ENCODE measurements at regions not wholly inside any gene's neighbourhood (a gene's known extent, or its start where the extent isn't known, plus 50 kb on each side); places are given as distances from the start of the nearest gene placed in this dataset.

DNA sequence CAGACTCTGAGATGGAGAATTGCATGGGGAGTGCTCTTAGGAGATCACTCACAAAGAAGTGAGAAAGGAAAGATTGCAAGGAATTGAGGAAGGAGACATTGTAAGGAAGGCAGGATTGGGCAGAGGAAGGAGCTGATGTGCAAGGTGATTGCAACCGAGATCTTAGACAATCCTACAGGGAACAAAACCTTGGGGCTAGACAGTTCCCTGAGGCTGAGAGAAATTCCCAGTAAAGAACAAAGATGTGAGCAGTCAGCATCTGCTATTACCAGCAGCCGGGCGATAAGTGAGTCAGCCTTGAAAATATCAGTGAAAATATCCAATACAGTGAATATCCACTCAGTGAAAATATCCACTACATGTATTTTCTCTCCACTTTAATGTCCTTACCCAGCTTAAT, 143.6 kb upstream of the TBC1D5 start:
- H3K9ac ChIP-seq (ENCODE audit: low read length): no peak overlapping the region
- no CpG with 5 or more reads among the region's 3 CpGs for WGBS (ENCODE audit: extremely low coverage, insufficient coverage, low lambda C conversion rate)

DNA sequence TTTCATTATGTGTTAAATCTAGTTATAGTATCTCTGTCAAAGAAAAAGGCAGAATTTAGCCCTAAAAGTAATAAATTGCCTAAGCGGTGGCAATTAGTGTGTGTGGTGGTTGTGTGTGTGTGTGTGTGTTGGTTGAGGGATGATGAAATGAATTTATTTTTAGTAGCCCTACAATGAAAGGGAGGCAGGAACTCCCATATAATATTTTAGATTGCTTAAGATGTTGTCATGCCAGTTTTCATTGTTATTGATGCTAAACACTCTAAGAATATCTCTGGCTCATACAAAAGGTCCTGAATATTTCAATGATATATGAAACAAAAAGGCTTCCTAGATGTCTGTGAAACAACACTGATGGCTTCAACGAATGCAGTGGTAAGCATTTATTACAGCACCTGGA, 140.6 kb upstream of the TBC1D5 start:
- Histone ChIP-seq H2AK5ac (ENCODE audit: low read length) (no peak overlapping the region), H3K4me2 (ENCODE audit: low read length) (no peak overlapping the region), H2BK15ac (replicated peaks; ENCODE audit: low read depth) (no peak overlapping the region), H4K8ac (ENCODE audit: low read depth, low read length) (no peak overlapping the region), H3K9ac (ENCODE audit: low read length) (no peak overlapping the region), H3K56ac (ENCODE audit: low read length) (no peak overlapping the region), H4K5ac (ENCODE audit: low read length) (no peak overlapping the region), H2BK120ac (ENCODE audit: low read depth, low read length) (no peak overlapping the region), H3K4me3 (ENCODE audit: low read length) (no peak overlapping the region), H3K23ac (ENCODE audit: low read length) (no peak overlapping the region), H3K36me3 (ENCODE audit: control insufficient read depth, insufficient read depth, low read length) (no peaks in the 10 kb centered on the region), H3K4me1 (ENCODE audit: control insufficient read depth, low read depth, low read length) (no peaks in the 10 kb centered on the region), H3K18ac (ENCODE audit: low read length) (no peak overlapping the region), H3K4ac (ENCODE audit: low read depth, low read length) (no peak overlapping the region), H2BK5ac (ENCODE audit: low read length) (no peak overlapping the region), H3K79me2 (ENCODE audit: control insufficient read depth, insufficient read depth, low read length) (no peaks in the 10 kb centered on the region), H3K27me3 (ENCODE audit: insufficient read depth, low read length, poor library complexity) (no peaks in the 10 kb centered on the region), H3K27ac (ENCODE audit: low read depth, low read length) (no peak overlapping the region), H3K79me1 (ENCODE audit: low read length) (no peaks in the 10 kb centered on the region)
- DNase-seq: no peak
- WGBS (ENCODE audit: extremely low coverage, insufficient coverage, low lambda C conversion rate): no CpG with 5 or more reads among the region's 2 CpGs

More for the DNA sequence above, 143.6 kb upstream of the TBC1D5 start:
- H3K36me3 ChIP-seq (ENCODE audit: control insufficient read depth, insufficient read depth, low read length): no peaks in the 10 kb centered on the region
- H3K18ac ChIP-seq (ENCODE audit: low read length): no peak overlapping the region
- no peaks in the 10 kb centered on the region for H3K4me1 ChIP-seq (ENCODE audit: control insufficient read depth, low read depth, low read length)
- H2BK15ac ChIP-seq (replicated peaks; ENCODE audit: low read depth): no peak overlapping the region
- H4K5ac ChIP-seq (ENCODE audit: low read length): no peak overlapping the region
- no peak overlapping the region for H3K27ac ChIP-seq (ENCODE audit: low read depth, low read length)
- no peak overlapping the region for H3K4me2 ChIP-seq (ENCODE audit: low read length)
- H2BK5ac ChIP-seq (ENCODE audit: low read length): no peak overlapping the region
- H3K4me3 ChIP-seq (ENCODE audit: low read length): no peak overlapping the region
- H3K56ac ChIP-seq (ENCODE audit: low read length): no peak overlapping the region
- H3K27me3 ChIP-seq (ENCODE audit: insufficient read depth, low read length, poor library complexity): no peaks in the 10 kb centered on the region
- no peak for DNase-seq
- H3K79me2 ChIP-seq (ENCODE audit: control insufficient read depth, insufficient read depth, low read length): no peaks in the 10 kb centered on the region
- no peaks in the 10 kb centered on the region for H3K79me1 ChIP-seq (ENCODE audit: low read length)
- H2BK120ac ChIP-seq (ENCODE audit: low read depth, low read length): no peak overlapping the region
- H4K8ac ChIP-seq (ENCODE audit: low read depth, low read length): no peak overlapping the region
- H2AK5ac ChIP-seq (ENCODE audit: low read length): no peak overlapping the region
- H3K4ac ChIP-seq (ENCODE audit: low read depth, low read length): no peak overlapping the region
- no peak overlapping the region for H3K23ac ChIP-seq (ENCODE audit: low read length)

DNA sequence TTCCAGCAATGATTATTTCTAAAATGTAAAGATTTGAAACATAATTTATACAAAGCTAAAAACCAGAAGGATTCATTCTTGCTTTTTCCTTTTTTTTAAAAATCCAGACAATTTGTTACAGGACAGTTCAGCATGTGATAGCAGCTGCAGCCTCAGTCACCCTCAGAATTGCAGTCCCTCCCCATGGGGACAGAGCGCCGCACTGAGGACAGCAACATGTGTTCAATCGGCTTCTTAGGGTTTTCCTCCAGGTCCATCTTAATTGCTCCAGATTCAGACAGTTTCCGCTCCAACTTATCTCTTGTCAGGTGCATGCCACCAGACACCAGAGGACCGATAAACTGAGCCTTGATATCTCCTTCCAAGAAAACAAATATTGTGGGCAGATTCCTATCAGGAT, 134.9 kb upstream of the TBC1D5 start:
- Histone ChIP-seq H2BK5ac (ENCODE audit: low read length) (no peak overlapping the region), H3K4me2 (ENCODE audit: low read length) (no peak overlapping the region), H3K27me3 (ENCODE audit: insufficient read depth, low read length, poor library complexity) (no peaks in the 10 kb centered on the region), H3K79me2 (ENCODE audit: control insufficient read depth, insufficient read depth, low read length) (no peaks in the 10 kb centered on the region), H4K8ac (ENCODE audit: low read depth, low read length) (no peak overlapping the region), H3K4me3 (ENCODE audit: low read length) (no peak overlapping the region), H3K4me1 (ENCODE audit: control insufficient read depth, low read depth, low read length) (no peaks in the 10 kb centered on the region), H3K9ac (ENCODE audit: low read length) (no peak overlapping the region), H3K36me3 (ENCODE audit: control insufficient read depth, insufficient read depth, low read length) (no peaks in the 10 kb centered on the region), H2BK15ac (replicated peaks; ENCODE audit: low read depth) (no peak overlapping the region), H2BK120ac (ENCODE audit: low read depth, low read length) (no peak overlapping the region), H3K23ac (ENCODE audit: low read length) (no peak overlapping the region), H3K18ac (ENCODE audit: low read length) (no peak overlapping the region), H2AK5ac (ENCODE audit: low read length) (no peak overlapping the region), H3K4ac (ENCODE audit: low read depth, low read length) (no peak overlapping the region), H3K79me1 (ENCODE audit: low read length) (no peaks in the 10 kb centered on the region), H3K56ac (ENCODE audit: low read length) (no peak overlapping the region), H3K27ac (ENCODE audit: low read depth, low read length) (no peak overlapping the region), H4K5ac (ENCODE audit: low read length) (no peak overlapping the region)
- DNase-seq: peak; percentile 3
- WGBS (ENCODE audit: extremely low coverage, insufficient coverage, low lambda C conversion rate): no CpG with 5 or more reads among the region's 5 CpGs

DNA sequence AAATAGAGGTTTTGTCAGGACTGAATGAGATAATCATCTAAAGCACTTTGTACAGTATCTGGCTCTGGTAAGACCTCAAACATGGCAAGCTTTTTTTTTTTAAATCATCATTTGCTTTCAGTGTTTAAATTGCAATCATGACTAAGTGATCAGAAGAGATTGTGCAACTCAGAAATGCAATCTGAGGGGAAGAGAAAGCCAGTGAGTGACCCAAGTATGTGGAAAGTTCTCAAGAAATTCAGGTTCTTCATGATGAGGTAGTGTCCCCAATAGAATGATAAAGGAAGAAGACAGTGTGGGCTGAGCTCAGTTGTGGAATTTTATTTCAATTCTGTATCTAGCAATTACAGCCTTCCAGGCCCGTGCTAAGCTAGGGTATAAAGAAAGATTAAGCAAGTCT, 132.2 kb upstream of the TBC1D5 start:
- H3K4me3 ChIP-seq (ENCODE audit: low read length): no peak overlapping the region
- no peak overlapping the region for H3K18ac ChIP-seq (ENCODE audit: low read length)
- no peak overlapping the region for H4K5ac ChIP-seq (ENCODE audit: low read length)
- H3K9ac ChIP-seq (ENCODE audit: low read length): no peak overlapping the region
- H2BK15ac ChIP-seq (replicated peaks; ENCODE audit: low read depth): no peak overlapping the region
- H2AK5ac ChIP-seq (ENCODE audit: low read length): no peak overlapping the region
- H3K56ac ChIP-seq (ENCODE audit: low read length): no peak overlapping the region
- no peak overlapping the region for H3K4me2 ChIP-seq (ENCODE audit: low read length)
- no peaks in the 10 kb centered on the region for H3K79me1 ChIP-seq (ENCODE audit: low read length)
- H3K4me1 ChIP-seq (ENCODE audit: control insufficient read depth, low read depth, low read length): no peaks in the 10 kb centered on the region
- H3K4ac ChIP-seq (ENCODE audit: low read depth, low read length): no peak overlapping the region
- no peaks in the 10 kb centered on the region for H3K36me3 ChIP-seq (ENCODE audit: control insufficient read depth, insufficient read depth, low read length)
- no peaks in the 10 kb centered on the region for H3K27me3 ChIP-seq (ENCODE audit: insufficient read depth, low read length, poor library complexity)
- H4K8ac ChIP-seq (ENCODE audit: low read depth, low read length): no peak overlapping the region
- no peak overlapping the region for H3K27ac ChIP-seq (ENCODE audit: low read depth, low read length)
- H3K79me2 ChIP-seq (ENCODE audit: control insufficient read depth, insufficient read depth, low read length): no peaks in the 10 kb centered on the region
- WGBS (ENCODE audit: extremely low coverage, insufficient coverage, low lambda C conversion rate): no CpG with 5 or more reads among the region's 1 CpG
- no peak overlapping the region for H2BK120ac ChIP-seq (ENCODE audit: low read depth, low read length)
- no peak for DNase-seq
- H2BK5ac ChIP-seq (ENCODE audit: low read length): no peak overlapping the region
- no peak overlapping the region for H3K23ac ChIP-seq (ENCODE audit: low read length)

DNA sequence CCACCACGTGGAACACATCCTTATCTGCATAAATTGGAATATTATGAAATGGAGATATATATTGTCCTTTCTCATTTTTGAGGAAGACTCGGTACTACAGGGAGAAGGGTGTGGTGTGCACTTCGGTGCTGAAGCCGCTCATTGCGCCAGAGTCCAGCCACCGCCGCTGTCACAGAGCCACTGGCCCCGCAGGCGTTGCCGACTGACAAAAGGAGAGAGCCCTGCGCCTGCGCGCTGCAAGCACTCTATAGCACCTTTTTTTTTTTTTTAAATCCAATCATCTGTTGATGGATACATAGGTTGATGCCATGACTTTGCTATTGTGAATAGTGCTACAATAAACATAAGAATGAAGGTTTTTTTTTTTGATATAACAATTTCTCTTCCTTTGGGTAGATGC, 130.0 kb upstream of the TBC1D5 start:
- DNase-seq: no peak
- H3K4me2 ChIP-seq (ENCODE audit: low read length): no peak overlapping the region
- no peak overlapping the region for H3K4me3 ChIP-seq (ENCODE audit: low read length)
- H3K18ac ChIP-seq (ENCODE audit: low read length): no peak overlapping the region
- no peak overlapping the region for H4K5ac ChIP-seq (ENCODE audit: low read length)
- no peaks in the 10 kb centered on the region for H3K27me3 ChIP-seq (ENCODE audit: insufficient read depth, low read length, poor library complexity)
- H3K27ac ChIP-seq (ENCODE audit: low read depth, low read length): no peak overlapping the region
- H3K9ac ChIP-seq (ENCODE audit: low read length): no peak overlapping the region
- no peak overlapping the region for H2BK5ac ChIP-seq (ENCODE audit: low read length)
- H2AK5ac ChIP-seq (ENCODE audit: low read length): no peak overlapping the region
- no peak overlapping the region for H4K8ac ChIP-seq (ENCODE audit: low read depth, low read length)
- H2BK15ac ChIP-seq (replicated peaks; ENCODE audit: low read depth): no peak overlapping the region
- WGBS (ENCODE audit: extremely low coverage, insufficient coverage, low lambda C conversion rate): no CpG with 5 or more reads among the region's 13 CpGs
- H3K4ac ChIP-seq (ENCODE audit: low read depth, low read length): no peak overlapping the region
- H3K36me3 ChIP-seq (ENCODE audit: control insufficient read depth, insufficient read depth, low read length): no peaks in the 10 kb centered on the region
- H3K79me1 ChIP-seq (ENCODE audit: low read length): no peaks in the 10 kb centered on the region
- H2BK120ac ChIP-seq (ENCODE audit: low read depth, low read length): no peak overlapping the region
- H3K79me2 ChIP-seq (ENCODE audit: control insufficient read depth, insufficient read depth, low read length): no peaks in the 10 kb centered on the region
- no peaks in the 10 kb centered on the region for H3K4me1 ChIP-seq (ENCODE audit: control insufficient read depth, low read depth, low read length)
- H3K23ac ChIP-seq (ENCODE audit: low read length): no peak overlapping the region
- no peak overlapping the region for H3K56ac ChIP-seq (ENCODE audit: low read length)

DNA sequence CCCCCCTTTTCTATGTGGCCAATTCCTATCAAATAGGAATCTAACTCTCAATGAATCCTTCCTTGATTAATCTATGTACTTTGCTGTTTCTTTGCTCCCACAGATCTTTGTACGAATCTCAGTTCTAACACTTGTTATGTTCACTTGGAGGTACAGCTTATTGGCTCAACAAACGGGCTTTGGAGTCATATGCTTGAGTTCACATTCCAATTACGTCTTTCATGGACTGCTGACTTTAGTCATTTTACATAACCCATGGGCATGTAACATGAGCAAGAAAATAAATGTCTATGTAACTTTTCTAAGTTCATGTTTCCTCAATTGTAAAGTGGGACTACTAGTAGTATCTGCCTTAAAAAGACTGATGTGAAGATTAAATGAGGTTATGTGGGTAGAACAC, 123.2 kb upstream of the TBC1D5 start:
- Histone ChIP-seq H3K9ac (ENCODE audit: low read length) (no peak overlapping the region), H3K4me2 (ENCODE audit: low read length) (no peak overlapping the region), H3K18ac (ENCODE audit: low read length) (no peak overlapping the region), H3K4ac (ENCODE audit: low read depth, low read length) (no peak overlapping the region), H2BK120ac (ENCODE audit: low read depth, low read length) (no peak overlapping the region), H3K79me2 (ENCODE audit: control insufficient read depth, insufficient read depth, low read length) (no peaks in the 10 kb centered on the region), H3K4me1 (ENCODE audit: control insufficient read depth, low read depth, low read length) (no peaks in the 10 kb centered on the region), H3K23ac (ENCODE audit: low read length) (no peak overlapping the region), H2AK5ac (ENCODE audit: low read length) (no peak overlapping the region), H3K27ac (ENCODE audit: low read depth, low read length) (no peak overlapping the region), H3K56ac (ENCODE audit: low read length) (no peak overlapping the region), H3K27me3 (ENCODE audit: insufficient read depth, low read length, poor library complexity) (no peaks in the 10 kb centered on the region), H3K4me3 (ENCODE audit: low read length) (no peak overlapping the region), H2BK5ac (ENCODE audit: low read length) (no peak overlapping the region), H3K36me3 (ENCODE audit: control insufficient read depth, insufficient read depth, low read length) (no peaks in the 10 kb centered on the region), H4K8ac (ENCODE audit: low read depth, low read length) (no peak overlapping the region), H2BK15ac (replicated peaks; ENCODE audit: low read depth) (no peak overlapping the region), H3K79me1 (ENCODE audit: low read length) (no peaks in the 10 kb centered on the region), H4K5ac (ENCODE audit: low read length) (no peak overlapping the region)
- no CpG with 5 or more reads among the region's 3 CpGs for WGBS (ENCODE audit: extremely low coverage, insufficient coverage, low lambda C conversion rate)
- no peak for DNase-seq
